HK-2 (cell line): ENCODE measurements at regions not wholly inside any gene's neighbourhood (a gene's known extent, or its start where the extent isn't known, plus 50 kb on each side); places are given as distances from the start of the nearest gene placed in this dataset.
"Not testable (repeated sequence)": the region's sequence is repeated elsewhere in the genome, so short reads cannot be mapped to it uniquely, and the experiment has no call there.

Experiments used
- DNase-seq: peaks from one replicate; pipeline ENCODE4 v3.0.0-alpha.2; 2018; ENCODE audit not compliant: unreplicated experiment

- DNase-seq: no peak
Observed at GRCh38 chrX:55981603-55982002, 250.6 kb upstream of the KLF8 start.

- DNase-seq: no peak
Observed at GRCh38 chrX:55996649-55997048, 235.5 kb upstream of the KLF8 start.

DNA sequence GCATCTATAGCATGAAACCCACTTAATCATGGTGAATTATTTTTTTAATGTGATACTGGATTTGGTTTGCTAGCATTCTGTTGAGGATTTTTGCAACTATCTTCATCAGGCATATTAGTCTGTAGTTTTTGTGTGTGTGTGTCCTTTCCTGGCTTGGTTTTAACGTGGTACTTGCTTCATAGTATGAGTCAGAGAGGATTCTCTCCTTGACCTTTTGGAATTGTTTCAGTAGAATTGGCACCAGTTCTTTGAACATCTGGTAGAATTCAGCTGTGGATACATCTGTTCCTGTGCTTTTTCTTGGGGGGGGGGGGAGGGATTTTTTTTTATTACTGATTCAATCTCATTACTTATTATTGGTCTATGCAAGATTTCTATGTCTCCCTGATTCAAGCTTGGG is 232.0 kb upstream of the KLF8 start:
- DNase-seq: no peak

- DNase-seq: no peak
Observed at GRCh38 chrX:56000729-56001128, 231.4 kb upstream of the KLF8 start.

GRCh38 chrX:56025872-56026571 is 206.1 kb upstream of the KLF8 start:
- no peak for DNase-seq

GRCh38 chrX:56026815-56027214 is 205.3 kb upstream of the KLF8 start:
- no peak for DNase-seq

DNA sequence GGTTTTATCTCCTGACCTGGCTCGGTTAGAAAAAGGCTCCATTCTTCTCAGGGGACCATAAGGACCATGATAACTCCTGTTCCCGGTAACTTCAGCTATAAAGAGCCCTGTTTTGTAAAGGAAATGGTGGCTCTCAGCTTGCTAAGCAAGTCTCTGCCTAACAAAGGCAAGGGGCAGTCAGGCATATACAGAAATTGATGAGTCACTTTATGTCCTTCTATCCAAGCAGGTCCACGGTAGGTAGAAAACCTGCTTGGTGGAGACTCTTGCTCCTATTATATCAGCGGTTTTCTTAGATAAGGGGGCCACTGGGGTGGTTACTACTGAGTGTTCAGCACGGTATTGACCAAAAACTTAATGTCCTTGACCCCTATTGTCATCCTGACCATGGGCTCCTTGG is 203.0 kb upstream of the KLF8 start:
- no peak for DNase-seq

- DNase-seq: no peak
Observed at GRCh38 chrX:56029691-56030090, 202.5 kb upstream of the KLF8 start.

GRCh38 chrX:56031409-56031808 is 200.7 kb upstream of the KLF8 start:
- no peak for DNase-seq

- no peak for DNase-seq
Observed at GRCh38 chrX:56033495-56034180, 198.5 kb upstream of the KLF8 start.

GRCh38 chrX:56052673-56053330 is 179.4 kb upstream of the KLF8 start:
- not testable (repeated sequence) for DNase-seq

DNA sequence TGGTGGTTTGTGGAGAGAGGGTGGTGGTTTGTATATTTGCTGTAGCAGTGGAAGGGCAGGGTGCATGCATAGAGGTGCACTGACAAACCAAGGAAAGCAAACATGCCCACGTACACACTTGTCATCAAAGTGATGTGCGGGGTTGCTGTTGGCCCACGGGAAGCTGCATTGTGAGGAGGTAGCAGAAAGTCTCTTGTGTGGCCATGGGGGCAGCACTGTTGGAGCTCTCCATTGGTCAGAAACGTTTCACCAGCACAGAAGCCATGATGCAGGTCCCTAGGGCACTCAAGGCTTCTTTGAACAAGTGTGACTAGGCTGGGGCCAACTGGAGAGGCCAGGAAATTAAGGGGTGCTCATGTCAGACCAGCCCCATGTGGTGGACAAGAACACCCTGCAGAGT is 174.8 kb upstream of the KLF8 start:
- DNase-seq: no peak

- no peak for DNase-seq
Observed at GRCh38 chrX:56066016-56066415, 166.1 kb upstream of the KLF8 start.

DNA sequence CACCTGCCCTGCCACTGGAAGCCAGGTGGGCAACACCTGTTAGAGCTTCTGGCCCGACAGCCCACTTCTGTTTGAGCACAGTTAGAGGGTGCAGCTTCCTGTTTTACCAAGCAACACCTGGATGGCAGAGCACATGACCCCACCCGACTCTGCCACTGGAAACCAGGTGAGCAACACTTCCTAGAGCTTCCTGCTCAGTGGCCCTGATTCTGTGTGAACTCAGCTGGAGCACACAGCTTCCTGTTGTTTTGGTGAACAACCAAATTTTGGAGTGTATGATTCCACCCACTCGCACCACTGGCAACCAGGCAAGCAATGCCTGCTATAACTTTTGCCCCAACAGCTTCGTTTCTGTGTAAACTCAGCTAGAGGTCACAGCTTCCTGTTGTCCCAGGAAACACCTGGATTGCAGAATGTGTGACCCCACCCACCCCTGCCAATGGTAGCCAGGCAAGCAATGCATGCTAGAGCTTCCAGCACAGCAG is 163.8 kb upstream of the KLF8 start:
- no peak for DNase-seq

GRCh38 chrX:56069299-56069931 is 162.7 kb upstream of the KLF8 start:
- DNase-seq: no peak

DNA sequence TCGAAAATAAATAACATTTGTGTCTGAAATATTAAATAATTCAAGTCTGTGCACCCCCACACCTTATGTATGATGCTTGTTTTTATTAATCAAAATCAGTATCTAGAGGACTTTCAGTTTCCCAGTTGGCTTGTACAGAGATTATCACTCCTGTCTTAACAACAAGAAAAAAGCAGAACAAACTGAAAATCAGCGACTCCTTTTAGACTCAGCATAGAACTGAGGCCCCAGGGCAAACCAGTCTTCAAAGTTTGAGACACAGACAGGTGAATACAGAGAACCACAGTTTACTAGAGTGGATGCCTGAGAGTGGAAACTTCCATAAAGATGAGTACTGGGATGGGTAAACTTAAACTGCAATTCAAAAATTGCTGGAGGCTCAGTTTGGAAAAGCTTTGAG is 142.8 kb upstream of the KLF8 start:
- DNase-seq: no peak

- DNase-seq: no peak
Observed at GRCh38 chrX:56099271-56099670, 132.9 kb upstream of the KLF8 start.

DNA sequence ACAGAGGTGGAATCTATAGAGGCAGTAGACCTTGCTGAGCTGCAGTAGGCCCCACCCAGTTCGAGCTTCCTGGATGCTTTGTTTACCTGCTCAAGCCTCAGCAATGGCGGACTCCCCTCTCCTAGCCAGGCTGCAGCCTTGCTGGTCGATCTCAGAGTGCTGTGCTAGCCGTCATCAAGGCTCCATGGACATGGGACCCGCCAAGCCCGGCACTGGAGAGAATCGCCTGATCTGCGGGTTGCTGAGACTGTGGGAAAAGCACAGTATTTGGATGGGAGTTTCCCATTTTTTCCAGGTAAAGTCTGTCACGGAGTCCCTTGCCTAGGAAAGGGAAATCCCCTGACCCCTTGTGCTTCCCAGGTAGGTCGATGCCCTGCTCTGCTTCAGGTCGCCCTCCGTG is 124.8 kb upstream of the KLF8 start:
- DNase-seq: no peak

GRCh38 chrX:56113785-56114436 is 118.2 kb upstream of the KLF8 start:
- no peak for DNase-seq

- no peak for DNase-seq
Observed at GRCh38 chrX:56114437-56114787, 117.7 kb upstream of the KLF8 start.

DNA sequence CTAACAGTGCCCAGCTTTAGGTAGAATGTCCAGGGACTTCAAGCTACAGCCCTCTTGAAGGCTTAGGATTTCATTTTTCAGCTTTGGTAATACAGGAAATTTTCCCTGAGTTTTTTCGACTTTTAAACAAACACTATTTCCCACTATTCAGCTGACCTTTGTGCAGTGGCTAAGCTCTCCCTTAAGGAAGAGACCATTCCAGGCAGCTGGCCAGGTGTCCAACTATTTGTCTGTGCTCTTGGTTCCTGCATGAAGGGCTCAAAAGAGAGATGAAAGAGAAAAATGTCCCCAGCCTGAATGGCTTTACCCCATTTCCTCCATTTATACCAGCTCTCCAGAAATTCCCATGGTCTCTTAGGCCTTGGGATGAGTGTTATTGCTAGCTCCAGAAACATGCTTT is 111.9 kb upstream of the KLF8 start:
- no peak for DNase-seq

GRCh38 chrX:56125946-56126345 is 106.2 kb upstream of the KLF8 start:
- DNase-seq: no peak
